RWPE1 (cell line): ENCODE measurements at regions not wholly inside any gene's neighbourhood (a gene's known extent, or its start where the extent isn't known, plus 50 kb on each side); places are given as distances from the start of the nearest gene placed in this dataset.

ENCODE experiments used
- CTCF ChIA-PET: fragments of 350-600 bp; sonication (Branson Sonifier 250); formaldehyde crosslinking; extraction: SDS; loops from one replicate; lab custom pipeline; 2021; lab: Yijun Ruan, JAX
- POLR2A ChIA-PET: fragments of 400-600 bp; formaldehyde crosslinking; extraction: SDS; loops from one replicate; lab custom pipeline; 2020; ENCODE audit warnings: antibody characterized with exemption; ENCODE audit not compliant: low non-redundant PET; lab: Yijun Ruan, JAX
- DNase-seq: peaks from one replicate; pipeline ENCODE4 v3.0.0; 2012; ENCODE audit warnings: low spot score
- H3K27ac ChIP-seq: fragments of 450-650 bp; 2 replicates; pipeline ENCODE4 v1.5.1; 2017
- CTCF ChIP-seq: fragments of 450-650 bp; conservative IDR thresholded peaks from 2 replicates; pipeline ENCODE4 v1.5.1; 2017; ENCODE audit warnings: low read depth, mild to moderate bottlenecking

- TF ChIP-seq CTCF = no peak
- CTCF ChIA-PET = interaction anchor here (0.6 kb wide), 1 partner anchor 230 kb away, joined by 4 read pairs; no protein-coding TSS in a partner anchor
Observed at GRCh38 chr13:83825676-83826075, 56.6 kb downstream of the SLITRK1 start.

GRCh38 chr13:83824560-83824959, 57.7 kb downstream of the SLITRK1 start:
- TF ChIP-seq CTCF = no peak
- CTCF ChIA-PET = interaction anchor here (0.7 kb wide), 1 partner anchor 1349 kb away, joined by 3 read pairs; no protein-coding TSS in a partner anchor
- H3K27ac ChIP-seq = no peak overlapping the region
- POLR2A ChIA-PET = no interaction called here
- no peak for DNase-seq

More at GRCh38 chr13:83825676-83826075, 56.6 kb downstream of the SLITRK1 start:
- H3K27ac ChIP-seq = no peak overlapping the region
- no peak for DNase-seq
- POLR2A ChIA-PET = no interaction called here

GRCh38 chr13:83824120-83824519, 58.2 kb downstream of the SLITRK1 start:
- ChIA-PET POLR2A (no interaction called here), CTCF (no interaction called here)
- DNase-seq = no peak
- H3K27ac ChIP-seq = no peak overlapping the region
- no peak for TF ChIP-seq CTCF

GRCh38 chr13:83819611-83820010, 62.7 kb downstream of the SLITRK1 start:
- H3K27ac ChIP-seq = no peak overlapping the region
- no peak for TF ChIP-seq CTCF
- CTCF ChIA-PET = no interaction called here
- DNase-seq = no peak
- POLR2A ChIA-PET = no interaction called here

- no peak for TF ChIP-seq CTCF
- POLR2A ChIA-PET = no interaction called here
- no peak for DNase-seq
- CTCF ChIA-PET = no interaction called here
- H3K27ac ChIP-seq = no peak overlapping the region
Observed at GRCh38 chr13:83819156-83819555, 63.1 kb downstream of the SLITRK1 start.

- H3K27ac ChIP-seq = no peak overlapping the region
- ChIA-PET CTCF (no interaction called here), POLR2A (no interaction called here)
- no peak for TF ChIP-seq CTCF
- no peak for DNase-seq
Observed at GRCh38 chr13:83816081-83816480, 66.2 kb downstream of the SLITRK1 start.

GRCh38 chr13:83815598-83815997, 66.7 kb downstream of the SLITRK1 start:
- POLR2A ChIA-PET = no interaction called here

More at GRCh38 chr13:83815598-83815997, 66.7 kb downstream of the SLITRK1 start:
- TF ChIP-seq CTCF = no peak
- CTCF ChIA-PET = no interaction called here
- no peak overlapping the region for H3K27ac ChIP-seq
- no peak for DNase-seq
